ENCODE measurements at regions not wholly inside any gene's neighbourhood (a gene's known extent, or its start where the extent isn't known, plus 50 kb on each side); places are given as distances from the start of the nearest gene placed in this dataset.

DNA sequence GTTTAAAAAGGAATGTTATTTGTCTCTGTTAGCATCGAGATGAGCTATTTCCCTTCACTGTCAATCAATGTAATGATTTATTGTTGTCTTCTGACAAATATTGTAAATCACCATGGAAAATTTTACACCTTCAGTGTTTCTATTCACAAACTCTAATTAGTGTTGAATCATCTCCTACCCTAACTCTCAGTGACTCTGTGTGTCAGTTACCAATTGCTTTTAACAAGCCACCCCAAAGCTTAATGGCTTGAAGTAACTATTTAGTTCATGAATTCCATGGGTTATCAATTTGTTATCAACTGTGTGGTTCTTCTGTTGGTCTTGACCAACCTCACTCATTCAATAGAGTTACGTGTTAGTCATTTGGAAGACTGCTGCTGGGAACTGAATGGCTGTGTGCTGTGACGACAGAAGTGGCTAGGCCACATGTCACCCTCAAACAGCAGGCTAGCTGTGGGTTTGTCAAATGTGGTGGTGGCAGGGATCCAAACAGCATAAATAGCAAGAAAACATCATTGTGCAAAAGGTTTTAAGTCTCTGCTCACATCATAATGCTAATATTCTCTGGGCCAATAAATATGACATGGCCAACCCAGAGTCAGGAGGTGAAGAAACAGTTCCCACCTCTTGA, 910.8 kb upstream of the CDH2 start:
- no peak overlapping the region for H3K27ac ChIP-seq
- no peaks in the 10 kb centered on the region for H3K27me3 ChIP-seq
- intact Hi-C loops (cut with DNase I; ENCODE audit: low total_unique reads), result no loop called here
- no peaks in the 10 kb centered on the region for H3K9me3 ChIP-seq
- no peak overlapping the region for H3K4me3 ChIP-seq
- no peak for DNase-seq
- TF ChIP-seq, protein P1, sequence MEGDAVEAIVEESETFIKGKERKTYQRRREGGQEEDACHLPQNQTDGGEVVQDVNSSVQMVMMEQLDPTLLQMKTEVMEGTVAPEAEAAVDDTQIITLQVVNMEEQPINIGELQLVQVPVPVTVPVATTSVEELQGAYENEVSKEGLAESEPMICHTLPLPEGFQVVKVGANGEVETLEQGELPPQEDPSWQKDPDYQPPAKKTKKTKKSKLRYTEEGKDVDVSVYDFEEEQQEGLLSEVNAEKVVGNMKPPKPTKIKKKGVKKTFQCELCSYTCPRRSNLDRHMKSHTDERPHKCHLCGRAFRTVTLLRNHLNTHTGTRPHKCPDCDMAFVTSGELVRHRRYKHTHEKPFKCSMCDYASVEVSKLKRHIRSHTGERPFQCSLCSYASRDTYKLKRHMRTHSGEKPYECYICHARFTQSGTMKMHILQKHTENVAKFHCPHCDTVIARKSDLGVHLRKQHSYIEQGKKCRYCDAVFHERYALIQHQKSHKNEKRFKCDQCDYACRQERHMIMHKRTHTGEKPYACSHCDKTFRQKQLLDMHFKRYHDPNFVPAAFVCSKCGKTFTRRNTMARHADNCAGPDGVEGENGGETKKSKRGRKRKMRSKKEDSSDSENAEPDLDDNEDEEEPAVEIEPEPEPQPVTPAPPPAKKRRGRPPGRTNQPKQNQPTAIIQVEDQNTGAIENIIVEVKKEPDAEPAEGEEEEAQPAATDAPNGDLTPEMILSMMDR (IDR thresholded peaks at IDR 0.05), result no peak
- no peaks in the 10 kb centered on the region for H3K36me3 ChIP-seq
- H3K4me1 ChIP-seq, result peaks cover 0 to 10% (median 4%) of the 10 kb centered on the region in 4 donors

DNA sequence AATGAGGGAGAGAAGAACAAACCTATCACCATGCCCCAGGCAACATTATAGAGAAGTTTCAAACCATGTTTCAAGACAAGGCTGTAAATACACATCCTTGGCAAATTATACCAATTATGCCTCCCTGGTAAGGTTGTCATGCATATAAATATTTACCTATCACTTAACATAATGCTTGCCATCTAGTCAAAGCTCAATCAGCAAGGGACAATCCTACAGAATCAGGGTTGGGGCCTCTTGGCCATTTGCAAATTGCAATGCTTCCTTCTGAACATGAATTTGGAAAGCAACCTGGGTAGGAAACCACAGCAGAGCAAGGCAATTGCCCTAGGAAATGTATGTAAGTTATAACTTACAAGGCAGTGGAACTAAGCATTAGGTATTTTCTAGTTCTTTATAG, 907.2 kb upstream of the CDH2 start:
- no peak overlapping the region for H3K27ac ChIP-seq
- no peak for DNase-seq
- no peaks in the 10 kb centered on the region for H3K36me3 ChIP-seq
- peaks cover 0 to 10% (median 4%) of the 10 kb centered on the region in 4 donors for H3K4me1 ChIP-seq
- TF ChIP-seq, protein P1 (IDR thresholded peaks at IDR 0.05), result no peak
- H3K9me3 ChIP-seq, result no peaks in the 10 kb centered on the region
- intact Hi-C loops (cut with DNase I; ENCODE audit: low total_unique reads), result no loop called here
- H3K27me3 ChIP-seq, result no peaks in the 10 kb centered on the region
- no peak overlapping the region for H3K4me3 ChIP-seq

DNA sequence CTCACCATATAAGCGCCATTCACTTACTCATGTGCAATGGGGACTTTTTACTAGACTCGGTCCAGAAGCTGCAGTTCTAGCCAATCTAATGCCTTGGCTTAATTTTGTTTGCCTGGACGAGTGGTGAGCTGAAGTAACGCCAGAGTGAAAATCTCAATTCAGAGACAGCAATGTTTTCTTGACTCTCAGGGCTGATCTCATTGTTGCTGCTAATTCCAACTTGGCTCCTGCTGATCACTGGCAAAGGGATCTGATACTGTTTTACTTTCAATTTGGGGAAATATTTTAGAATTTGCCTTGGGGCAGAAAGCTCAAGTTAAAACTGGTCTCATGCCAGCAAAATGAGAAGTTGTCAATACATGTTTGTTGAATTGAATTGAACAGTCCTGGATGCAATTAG, 906.6 kb upstream of the CDH2 start:
- Histone ChIP-seq H3K27ac (no peak overlapping the region), H3K27me3 (no peaks in the 10 kb centered on the region), H3K4me3 (no peak overlapping the region), H3K4me1 (peaks cover 0 to 10% (median 4%) of the 10 kb centered on the region in 4 donors), H3K36me3 (no peaks in the 10 kb centered on the region), H3K9me3 (no peaks in the 10 kb centered on the region)
- intact Hi-C loops (cut with DNase I; ENCODE audit: low total_unique reads), result no loop called here
- peak in 1 of 2 donors; percentile 20 for DNase-seq
- TF ChIP-seq, protein P1 (IDR thresholded peaks at IDR 0.05), result no peak

DNA sequence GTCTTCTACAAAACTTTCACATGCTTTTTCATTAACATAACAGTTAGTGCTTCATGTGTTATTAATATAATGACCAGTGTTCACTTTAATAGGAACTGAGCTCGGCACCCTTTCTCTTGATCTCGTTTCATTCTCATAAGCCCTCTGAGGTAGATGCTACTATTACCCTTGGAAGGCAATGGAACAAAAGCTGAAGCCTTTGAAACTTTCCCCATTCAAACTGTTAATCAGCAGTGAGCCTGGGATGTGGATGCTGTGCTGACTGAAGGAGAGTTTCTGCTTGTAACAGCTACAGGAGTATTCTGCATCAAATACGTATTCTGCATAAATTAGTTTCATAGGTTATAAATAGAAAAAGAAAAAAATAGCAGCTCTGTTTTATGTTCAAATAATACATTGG, 904.0 kb upstream of the CDH2 start:
- TF ChIP-seq, protein P1 (IDR thresholded peaks at IDR 0.05), result no peak
- no peaks in the 10 kb centered on the region for H3K9me3 ChIP-seq

DNA sequence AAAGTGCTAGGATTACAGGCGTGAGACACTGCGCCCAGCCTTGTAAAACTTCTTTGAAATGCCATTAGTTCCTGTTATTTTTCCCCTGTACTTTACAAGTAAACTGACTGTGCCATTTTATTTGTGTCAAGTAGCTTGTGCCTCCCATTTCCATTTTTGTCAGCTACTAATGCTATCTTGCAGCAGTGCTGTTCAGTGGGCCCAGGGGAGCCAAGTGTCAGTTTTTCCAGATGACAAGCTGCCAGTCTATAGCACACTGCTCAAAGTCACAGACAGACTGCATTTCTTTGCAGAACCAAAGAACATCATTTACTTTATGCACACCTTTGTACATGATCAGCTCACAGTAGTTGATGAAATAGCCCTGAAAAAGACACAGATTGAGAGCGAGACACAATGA, 901.3 kb upstream of the CDH2 start:
- intact Hi-C loops (cut with DNase I; ENCODE audit: low total_unique reads), result no loop called here

More for the DNA sequence above, 904.0 kb upstream of the CDH2 start:
- no peak overlapping the region for H3K27ac ChIP-seq
- no peak for DNase-seq
- H3K36me3 ChIP-seq, result no peaks in the 10 kb centered on the region
- H3K27me3 ChIP-seq, result no peaks in the 10 kb centered on the region
- H3K4me1 ChIP-seq, result peaks cover 0 to 8% (median 3%) of the 10 kb centered on the region in 4 donors
- intact Hi-C loops (cut with DNase I; ENCODE audit: low total_unique reads), result no loop called here
- H3K4me3 ChIP-seq, result no peak overlapping the region

More for the DNA sequence above, 901.3 kb upstream of the CDH2 start:
- H3K9me3 ChIP-seq, result no peaks in the 10 kb centered on the region
- H3K4me3 ChIP-seq, result no peak overlapping the region
- no peaks in the 10 kb centered on the region for H3K36me3 ChIP-seq
- H3K4me1 ChIP-seq, result peaks cover 0 to 2% (median 0%) of the 10 kb centered on the region in 4 donors
- TF ChIP-seq, protein P1 (IDR thresholded peaks at IDR 0.05), result no peak
- DNase-seq, result no peak
- H3K27me3 ChIP-seq, result no peaks in the 10 kb centered on the region
- no peak overlapping the region for H3K27ac ChIP-seq

Measured in tibial artery (tissue), 4 donors.